Right lobe of liver (tissue), 6 donors: ENCODE measurements at regions not wholly inside any gene's neighbourhood (a gene's known extent, or its start where the extent isn't known, plus 50 kb on each side); places are given as distances from the start of the nearest gene placed in this dataset.

Experiments
- ATAC-seq, 4 donors: fragments of 200-7000 bp; cut with Tn5 transposase; one replicate each; pipeline ENCODE4 v1.9.1; 2020; ENCODE audit warnings: mild to moderate bottlenecking in 4 of 4, moderate library complexity in 4 of 4
- DNase-seq, 3 donors: peaks; one replicate each; pipeline ENCODE4 v3.0.0-alpha.2; 2020
- H3K27ac ChIP-seq, 3 donors: fragments of 200-600 bp; one replicate each; pipeline ENCODE4 v1.8.0; 2022
- H3K27me3 ChIP-seq, 2 donors: fragments of 200-600 bp; one replicate each; pipeline ENCODE4 v1.8.0; 2022
- H3K36me3 ChIP-seq, 4 donors: fragments of 200-600 bp; sonication (generic) in 1 of 4; one replicate each; pipeline versions ENCODE4 v1.5.1 to v1.8.0; 2017 to 2022; ENCODE audit warnings: control low read depth in 1 of 4
- H3K4me1 ChIP-seq, 4 donors: fragments of 200-600 bp; sonication (generic) in 1 of 4; one replicate each; pipeline versions ENCODE4 v1.5.1 to v1.8.0; 2017 to 2022; ENCODE audit warnings: control low read depth in 1 of 4
- H3K4me3 ChIP-seq, 3 donors: fragments of 200-600 bp; one replicate each; pipeline ENCODE4 v1.8.0; 2022
- H3K9me3 ChIP-seq, 4 donors: fragments of 200-600 bp; sonication (generic) in 1 of 4; one replicate each; pipeline versions ENCODE4 v1.5.1 to v1.8.0; 2017 to 2022; ENCODE audit warnings: control low read depth in 1 of 4
- CTCF ChIP-seq, 4 donors: fragments of 200-600 bp in 3 of 4; fragments of 450-650 bp in 1 of 4; IDR thresholded peaks; one replicate each; pipeline versions ENCODE4 v1.5.1 to v1.8.0; 2016 to 2022; ENCODE audit warnings: antibody characterized with exemption in 4 of 4, mild to moderate bottlenecking in 2 of 4
- POLR2A ChIP-seq: fragments of 450-650 bp; IDR thresholded peaks from one replicate; pipeline ENCODE4 v1.6.1; 2017; ENCODE audit warnings: antibody characterized with exemption, mild to moderate bottlenecking
- WGBS: methylation state at CpG from one replicate; pipeline ENCODE4 v1.1.6; 2018; ENCODE audit warnings: low coverage, low lambda C conversion rate; ENCODE audit not compliant: insufficient coverage; ENCODE audit errors: missing lambda C conversion rate; 5-methylcytosine and 5-hydroxymethylcytosine counted together
- intact Hi-C, 2 donors: fragments of 100-400 bp; cut with DNase I; formaldehyde crosslinking; loops; one replicate each; pipeline versions ENCODE4 v1.11.2 to v1.14.1; 2022
- donor health status: DM: no; HTN: yes; CAD: no.
- donor health status: DM: no; HTN: no; CAD: no.
- donor health status: DM: no; HTN: no; CAD: no.
- donor health status: DM: no; HTN: yes; CAD: no.
- donor health status: DM: no; HTN: yes; CAD: no.

DNA sequence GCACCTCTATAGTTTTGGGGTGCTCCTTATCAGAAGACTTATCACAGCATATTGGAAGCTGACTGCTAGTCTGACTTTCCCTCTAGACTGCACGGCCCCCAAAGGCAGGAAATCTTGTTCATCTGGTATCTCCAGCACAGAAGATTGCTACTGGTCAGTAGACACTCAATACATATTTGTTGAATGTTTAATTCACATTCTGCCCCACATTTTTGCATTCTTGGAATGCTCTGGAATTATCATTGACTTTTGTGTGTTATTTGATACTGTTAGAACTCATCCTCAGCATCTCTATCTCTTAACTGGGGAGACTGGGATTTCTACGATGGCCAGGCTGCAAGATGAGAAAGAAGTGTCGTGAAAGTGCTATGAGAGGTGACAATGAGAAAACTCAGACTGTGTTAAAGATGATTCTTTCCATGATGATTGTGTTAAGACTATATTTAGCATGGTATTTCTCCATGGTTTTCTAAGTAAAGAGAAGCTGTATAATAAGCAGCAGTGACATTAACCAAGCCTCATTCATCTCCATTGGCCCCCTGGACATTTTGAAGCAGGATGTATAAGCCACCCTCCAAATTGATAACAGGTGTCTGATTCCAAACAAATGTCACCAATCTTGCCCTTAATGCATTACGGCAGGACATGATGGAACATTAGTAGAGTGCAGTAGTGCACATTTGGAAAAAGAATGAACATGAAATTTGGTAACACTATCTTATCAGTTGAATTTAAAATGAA, 440.9 kb downstream of the RFC3 start:
- 53% methylated on average over 4 of the region's 4 CpGs for WGBS
- no peaks in the 10 kb centered on the region for H3K36me3 ChIP-seq
- H3K9me3 ChIP-seq = no peaks in the 10 kb centered on the region
- no peaks in the 10 kb centered on the region for H3K4me1 ChIP-seq
- H3K4me3 ChIP-seq = no peak overlapping the region
- no peak for DNase-seq
- TF ChIP-seq CTCF (IDR thresholded peaks at IDR 0.05) (no peak), POLR2A (no peak)
- H3K27ac ChIP-seq = no peak overlapping the region
- H3K27me3 ChIP-seq = no peaks in the 10 kb centered on the region
- intact Hi-C loops = no loop called here
- ATAC-seq = no peak

DNA sequence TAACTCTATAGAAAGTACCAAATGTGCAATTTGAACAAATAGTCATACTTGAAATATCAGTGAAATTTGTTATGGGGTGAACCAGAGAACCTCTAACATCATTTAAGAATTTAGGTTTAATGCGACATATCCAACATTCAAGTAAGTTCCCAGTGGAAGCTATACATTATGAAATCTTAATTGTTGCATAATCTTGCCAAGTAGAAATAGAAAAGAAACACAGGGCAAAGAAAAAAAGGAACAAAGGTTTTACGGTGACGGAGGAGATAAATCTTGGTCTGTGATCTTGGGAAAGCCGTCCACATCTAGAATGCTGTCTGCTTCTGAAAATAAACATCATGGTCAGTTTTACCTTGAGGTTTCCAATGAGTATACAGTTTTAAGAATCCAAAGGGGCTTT, 445.7 kb downstream of the RFC3 start:
- H3K27me3 ChIP-seq = no peaks in the 10 kb centered on the region
- no peak overlapping the region for H3K4me3 ChIP-seq
- WGBS = 46% methylated on average over 4 of the region's 4 CpGs
- H3K36me3 ChIP-seq = no peaks in the 10 kb centered on the region
- ATAC-seq = no peak
- DNase-seq = no peak
- H3K27ac ChIP-seq = no peak overlapping the region
- TF ChIP-seq POLR2A (no peak), CTCF (IDR thresholded peaks at IDR 0.05) (no peak)
- intact Hi-C loops = no loop called here
- H3K4me1 ChIP-seq = no peaks in the 10 kb centered on the region
- no peaks in the 10 kb centered on the region for H3K9me3 ChIP-seq

DNA sequence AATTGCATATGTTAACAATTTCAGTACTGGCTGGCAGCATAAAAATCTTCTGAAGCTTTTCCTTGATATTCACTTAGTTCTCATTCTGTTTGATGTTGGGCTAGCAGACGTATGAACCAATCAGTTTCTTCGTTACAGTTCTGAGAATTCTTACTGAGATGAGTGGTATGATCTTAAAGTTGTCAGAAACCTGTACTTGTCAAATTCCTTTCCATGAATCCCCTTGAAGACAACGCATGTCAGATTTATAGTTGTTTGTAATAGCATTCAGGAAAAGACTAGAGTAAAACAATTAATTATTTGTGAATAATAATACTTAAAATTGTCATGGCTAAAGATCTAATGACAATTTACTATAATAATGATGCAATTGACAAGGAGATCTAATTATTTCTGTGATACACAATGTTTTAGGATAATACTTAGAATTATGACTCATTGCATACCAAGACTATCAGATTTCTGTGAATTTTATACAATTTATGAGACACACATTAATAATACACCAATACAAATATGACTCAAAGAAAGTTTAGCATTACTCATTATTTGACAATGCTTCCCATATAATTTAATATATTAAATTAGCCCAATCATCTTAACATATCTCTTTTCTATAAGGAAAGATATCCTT, 447.2 kb downstream of the RFC3 start:
- H3K4me3 ChIP-seq = no peak overlapping the region
- DNase-seq (no peak), ATAC-seq (no peak)
- H3K27me3 ChIP-seq = no peaks in the 10 kb centered on the region
- intact Hi-C loops = no loop called here
- H3K4me1 ChIP-seq = no peaks in the 10 kb centered on the region
- H3K27ac ChIP-seq = no peak overlapping the region
- H3K9me3 ChIP-seq = no peaks in the 10 kb centered on the region
- WGBS = 43% methylated on average over 3 of the region's 3 CpGs
- TF ChIP-seq POLR2A (no peak), CTCF (IDR thresholded peaks at IDR 0.05) (no peak)
- H3K36me3 ChIP-seq = no peaks in the 10 kb centered on the region

DNA sequence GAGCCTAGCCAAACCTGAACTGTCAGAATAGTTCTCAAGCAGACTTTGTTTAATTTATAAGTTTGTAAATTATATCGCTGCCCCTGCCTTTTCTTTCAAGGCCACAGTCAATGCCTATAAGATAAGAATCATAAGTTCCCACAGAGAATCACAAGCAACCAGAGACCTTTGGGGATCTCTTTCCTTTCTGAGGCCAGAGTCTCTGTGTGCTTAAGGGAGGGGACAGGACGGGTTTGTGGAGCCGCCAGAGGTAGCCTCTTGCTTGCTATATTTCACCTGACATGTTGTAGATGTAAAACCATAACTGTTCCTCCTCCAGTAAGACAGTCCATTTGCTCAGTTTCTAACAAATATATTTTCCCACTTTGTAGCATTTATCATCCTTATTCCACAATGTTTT, 458.8 kb downstream of the RFC3 start:
- no peaks in the 10 kb centered on the region for H3K36me3 ChIP-seq
- no peaks in the 10 kb centered on the region for H3K9me3 ChIP-seq
- ATAC-seq (no peak), DNase-seq (no peak)
- no peaks in the 10 kb centered on the region for H3K27me3 ChIP-seq
- WGBS = 43% methylated on average over 3 of the region's 3 CpGs
- intact Hi-C loops = no loop called here
- H3K27ac ChIP-seq = no peak overlapping the region
- no peak overlapping the region for H3K4me3 ChIP-seq
- H3K4me1 ChIP-seq = no peaks in the 10 kb centered on the region
- TF ChIP-seq CTCF (IDR thresholded peaks at IDR 0.05) = no peak
- TF ChIP-seq POLR2A = no peak
